GM19467 (cell line): ENCODE measurements at regions not wholly inside any gene's neighbourhood (a gene's known extent, or its start where the extent isn't known, plus 50 kb on each side); places are given as distances from the start of the nearest gene placed in this dataset.

Experiments
- ATAC-seq: cut with Tn5 transposase; IDR thresholded peaks from one replicate; pipeline ENCODE4 v1.9.1; 2021; ENCODE audit warnings: mild to moderate bottlenecking, moderate library complexity; ENCODE audit not compliant: unreplicated experiment

- no peak for ATAC-seq
These were observed 728.8 kb upstream of the POU3F3 start for GRCh38 chr2:104125096-104125495.

GRCh38 chr2:104127049-104127770, 726.7 kb upstream of the POU3F3 start:
- no peak for ATAC-seq

GRCh38 chr2:104140361-104140760, 713.6 kb upstream of the POU3F3 start:
- ATAC-seq, result no peak

GRCh38 chr2:104158191-104158590, 695.7 kb upstream of the POU3F3 start:
- no peak for ATAC-seq

- ATAC-seq, result no peak
These were observed 690.2 kb upstream of the POU3F3 start for GRCh38 chr2:104163611-104164130.

GRCh38 chr2:104164721-104165252, 689.1 kb upstream of the POU3F3 start:
- ATAC-seq, result no peak

- no peak for ATAC-seq
These were observed 676.7 kb upstream of the POU3F3 start for GRCh38 chr2:104177179-104177578.

- ATAC-seq, result no peak
These were observed 674.3 kb upstream of the POU3F3 start for GRCh38 chr2:104179644-104180043.

- ATAC-seq, result no peak
These were observed 653.3 kb upstream of the POU3F3 start for GRCh38 chr2:104200533-104201168.

GRCh38 chr2:104213758-104214157, 640.2 kb upstream of the POU3F3 start:
- no peak for ATAC-seq

GRCh38 chr2:104215269-104216161, 638.4 kb upstream of the POU3F3 start:
- ATAC-seq, result no peak

GRCh38 chr2:104233591-104233990, 620.3 kb upstream of the POU3F3 start:
- no peak for ATAC-seq

GRCh38 chr2:104236491-104236890, 617.4 kb upstream of the POU3F3 start:
- no peak for ATAC-seq

- no peak for ATAC-seq
These were observed 612.9 kb upstream of the POU3F3 start for GRCh38 chr2:104240984-104241383.

GRCh38 chr2:104249629-104250028, 604.3 kb upstream of the POU3F3 start:
- no peak for ATAC-seq

GRCh38 chr2:104250635-104251034, 603.3 kb upstream of the POU3F3 start:
- no peak for ATAC-seq

GRCh38 chr2:104254017-104254416, 599.9 kb upstream of the POU3F3 start:
- ATAC-seq, result no peak

- no peak for ATAC-seq
These were observed 591.2 kb upstream of the POU3F3 start for GRCh38 chr2:104262714-104263113.

- ATAC-seq, result no peak
These were observed 574.3 kb upstream of the POU3F3 start for GRCh38 chr2:104279646-104280045.

- no peak for ATAC-seq
These were observed 573.7 kb upstream of the POU3F3 start for GRCh38 chr2:104280216-104280615.

GRCh38 chr2:104286841-104287240, 567.1 kb upstream of the POU3F3 start:
- no peak for ATAC-seq
